Mucosa of rectum (tissue), 2 donors: ENCODE measurements at regions not wholly inside any gene's neighbourhood (a gene's known extent, or its start where the extent isn't known, plus 50 kb on each side); places are given as distances from the start of the nearest gene placed in this dataset.
"Not testable (repeated sequence)": the region's sequence is repeated elsewhere in the genome, so short reads cannot be mapped to it uniquely, and the experiment has no call there.

Experiments used
- H3K27ac ChIP-seq, 2 donors: one replicate each; pipeline ENCODE4 v1.7.0; 2013; ENCODE audit warnings: inconsistent platforms in 2 of 2, low read depth in 2 of 2, low read length in 2 of 2
- H3K27me3 ChIP-seq, 2 donors: one replicate each; pipeline ENCODE4 v1.7.0; 2013; ENCODE audit warnings: low read length in 2 of 2; ENCODE audit not compliant: control insufficient read depth in 2 of 2, insufficient read depth in 2 of 2
- H3K36me3 ChIP-seq, 2 donors: one replicate each; pipeline ENCODE4 v1.7.0; 2013; ENCODE audit warnings: low read length in 2 of 2; ENCODE audit not compliant: control insufficient read depth in 2 of 2, insufficient read depth in 2 of 2
- H3K4me1 ChIP-seq, 2 donors: one replicate each; pipeline ENCODE4 v1.7.0; 2013; ENCODE audit warnings: low read length in 2 of 2, mild to moderate bottlenecking in 1 of 2; ENCODE audit not compliant: control insufficient read depth in 2 of 2, insufficient read depth in 2 of 2
- H3K4me3 ChIP-seq, 2 donors: one replicate each; pipeline ENCODE4 v1.7.0; 2013; ENCODE audit warnings: low read length in 2 of 2
- H3K9ac ChIP-seq, 2 donors: one replicate each; pipeline ENCODE4 v1.7.0; 2013; ENCODE audit warnings: low read length in 2 of 2, low read depth in 1 of 2, mild to moderate bottlenecking in 1 of 2
- H3K9me3 ChIP-seq, 2 donors: one replicate each; pipeline ENCODE4 v1.7.0; 2013; ENCODE audit warnings: low read length in 2 of 2; ENCODE audit not compliant: control insufficient read depth in 2 of 2
- donor health status: healthy.
- donor health status: Normal muscosa, but diverticular disease.

GRCh38 chr9:41018948-41019347 lies 109.5 kb downstream of the FOXD4L6 start:
- H3K27ac ChIP-seq, H3K9ac ChIP-seq, H3K4me3 ChIP-seq, H3K27me3 ChIP-seq, H3K36me3 ChIP-seq, H3K9me3 ChIP-seq, H3K4me1 ChIP-seq: not testable (repeated sequence)

GRCh38 chr9:41016699-41017098 lies 111.8 kb downstream of the FOXD4L6 start:
- H3K4me1 ChIP-seq, H3K27me3 ChIP-seq, H3K9me3 ChIP-seq, H3K27ac ChIP-seq, H3K9ac ChIP-seq, H3K36me3 ChIP-seq, H3K4me3 ChIP-seq: not testable (repeated sequence)

GRCh38 chr9:40999952-41000700 lies 128.4 kb downstream of the FOXD4L6 start:
- not testable (repeated sequence) for H3K9me3 ChIP-seq, H3K36me3 ChIP-seq, H3K9ac ChIP-seq, H3K4me3 ChIP-seq, H3K27ac ChIP-seq, H3K27me3 ChIP-seq, H3K4me1 ChIP-seq

GRCh38 chr9:40995490-40995889 lies 133.0 kb downstream of the FOXD4L6 start:
- not testable (repeated sequence) for H3K27ac ChIP-seq, H3K9ac ChIP-seq, H3K9me3 ChIP-seq, H3K36me3 ChIP-seq, H3K27me3 ChIP-seq, H3K4me3 ChIP-seq, H3K4me1 ChIP-seq

- not testable (repeated sequence) for H3K9me3 ChIP-seq, H3K27ac ChIP-seq, H3K4me3 ChIP-seq, H3K9ac ChIP-seq, H3K36me3 ChIP-seq, H3K27me3 ChIP-seq, H3K4me1 ChIP-seq
Observed at GRCh38 chr9:40993842-40994241, 134.6 kb downstream of the FOXD4L6 start.

GRCh38 chr9:40993375-40993774 lies 135.1 kb downstream of the FOXD4L6 start:
- not testable (repeated sequence) for H3K27me3 ChIP-seq, H3K27ac ChIP-seq, H3K9me3 ChIP-seq, H3K4me1 ChIP-seq, H3K36me3 ChIP-seq
- Histone ChIP-seq H3K4me3 (peak overlapping the region; percentile 23 to 91), H3K9ac (peak overlapping the region in 1 of 2 donors; percentile 19)

- peak overlapping the region; percentile 91 to 95 for H3K4me3 ChIP-seq
- not testable (repeated sequence) for H3K9me3 ChIP-seq, H3K4me1 ChIP-seq, H3K27me3 ChIP-seq, H3K36me3 ChIP-seq
- H3K27ac ChIP-seq: peak overlapping the region; percentile 89 to 95
- peak overlapping the region; percentile 97 for H3K9ac ChIP-seq
Observed at GRCh38 chr9:40992472-40992821, 136.0 kb downstream of the FOXD4L6 start.

- Histone ChIP-seq H3K4me3 (peak overlapping the region; percentile 91 to 95), H3K27ac (peak overlapping the region; percentile 89 to 95), H3K9ac (peak overlapping the region; percentile 97)
- H3K27me3 ChIP-seq, H3K4me1 ChIP-seq, H3K36me3 ChIP-seq, H3K9me3 ChIP-seq: not testable (repeated sequence)
Observed at GRCh38 chr9:40991741-40992471, 136.6 kb downstream of the FOXD4L6 start.

- not testable (repeated sequence) for H3K4me1 ChIP-seq, H3K9me3 ChIP-seq, H3K27me3 ChIP-seq, H3K36me3 ChIP-seq
- peak overlapping the region; percentile 89 to 95 for H3K27ac ChIP-seq
- peak overlapping the region; percentile 91 to 95 for H3K4me3 ChIP-seq
- peak overlapping the region; percentile 97 for H3K9ac ChIP-seq
Observed at GRCh38 chr9:40991100-40991740, 137.3 kb downstream of the FOXD4L6 start.

GRCh38 chr9:40986332-40986731 lies 142.1 kb downstream of the FOXD4L6 start:
- not testable (repeated sequence) for H3K4me3 ChIP-seq, H3K27me3 ChIP-seq, H3K9me3 ChIP-seq, H3K9ac ChIP-seq, H3K4me1 ChIP-seq, H3K36me3 ChIP-seq, H3K27ac ChIP-seq
